Endodermal cell (in vitro differentiated cells): ENCODE measurements at regions not wholly inside any gene's neighbourhood (a gene's known extent, or its start where the extent isn't known, plus 50 kb on each side); places are given as distances from the start of the nearest gene placed in this dataset.
A peak's percentile ranks its signal among the peaks of the same experiment; 100 is the strongest.

Source experiments
- DNase-seq: peaks from one replicate; pipeline ENCODE4 v3.0.0-alpha.2; 2017
- H3K27ac ChIP-seq: 2 replicates; pipeline ENCODE4 v1.5.1; 2013; ENCODE audit warnings: mild to moderate bottlenecking, low read depth, low read length, moderate library complexity
- H3K27me3 ChIP-seq: 2 replicates; pipeline ENCODE4 v1.6.1; 2013; ENCODE audit warnings: mild to moderate bottlenecking, low read length, moderate library complexity; ENCODE audit not compliant: insufficient read depth, control insufficient read depth, poor library complexity, severe bottlenecking
- H3K36me3 ChIP-seq: 2 replicates; pipeline ENCODE4 v1.7.0; 2013; ENCODE audit warnings: mild to moderate bottlenecking, low read length, moderate library complexity; ENCODE audit not compliant: control insufficient read depth, insufficient read depth
- H3K4me1 ChIP-seq: one replicate; pipeline ENCODE4 v1.7.0; 2013; ENCODE audit warnings: low read length; ENCODE audit not compliant: control insufficient read depth, insufficient read depth
- H3K4me3 ChIP-seq: 2 replicates; pipeline ENCODE4 v1.5.1; 2013; ENCODE audit warnings: mild to moderate bottlenecking, low read length, moderate library complexity
- H3K9ac ChIP-seq: 2 replicates; pipeline ENCODE4 v1.6.1; 2013; ENCODE audit warnings: mild to moderate bottlenecking, low read length, moderate library complexity; ENCODE audit not compliant: poor library complexity, severe bottlenecking; ENCODE audit errors: extremely low read depth
- H3K9me3 ChIP-seq: 2 replicates; pipeline ENCODE4 v1.6.1; 2013; ENCODE audit warnings: mild to moderate bottlenecking, low read length, moderate library complexity; ENCODE audit not compliant: control insufficient read depth
- H3K27ac Mint-ChIP-seq: 2 replicates; pipeline ENCODE4 v1.8.0; 2020; ENCODE audit warnings: mixed read lengths
- H3K27me3 Mint-ChIP-seq: 2 replicates; pipeline ENCODE4 v1.8.0; 2021; ENCODE audit warnings: mild to moderate bottlenecking, mixed read lengths; ENCODE audit not compliant: insufficient read depth
- H3K36me3 Mint-ChIP-seq: 2 replicates; pipeline ENCODE4 v1.8.0; 2020; ENCODE audit warnings: low read depth, mixed read lengths
- H3K4me1 Mint-ChIP-seq: 2 replicates; pipeline ENCODE4 v1.8.0; 2020; ENCODE audit warnings: mixed read lengths
- H3K4me3 Mint-ChIP-seq: 2 replicates; pipeline ENCODE4 v1.8.0; 2020; ENCODE audit warnings: mild to moderate bottlenecking, moderate library complexity, mixed read lengths
- H3K9me3 Mint-ChIP-seq: 2 replicates; pipeline ENCODE4 v1.8.0; 2020; ENCODE audit warnings: mild to moderate bottlenecking, mixed read lengths
- CTCF ChIP-seq: fragments of 200-600 bp; sonication (generic); conservative IDR thresholded peaks from 2 replicates; pipeline ENCODE4 v1.5.0; 2021; ENCODE audit warnings: antibody characterized with exemption, mild to moderate bottlenecking
- WGBS, 2 experiments: methylation state at CpG; one replicate each; pipeline versions ENCODE4 v1.1.5 to v1.1.7; 2013; ENCODE audit warnings: missing lambda C conversion rate in 2 of 2, mixed read lengths in 1 of 2; ENCODE audit not compliant: insufficient coverage in 1 of 2, insufficient read length in 1 of 2; 5-methylcytosine and 5-hydroxymethylcytosine counted together

GRCh38 chr7:21317966-21318915, 109.6 kb upstream of the SP4 start:
- Mint-ChIP-seq H3K36me3 (no peaks in the 10 kb centered on the region), H3K27me3 (no peaks in the 10 kb centered on the region), H3K27ac (no peak overlapping the region), H3K9me3 (no peaks in the 10 kb centered on the region), H3K4me3 (no peak overlapping the region), H3K4me1 (no peaks in the 10 kb centered on the region)
- Histone ChIP-seq H3K4me1 (no peaks in the 10 kb centered on the region), H3K4me3 (no peak overlapping the region), H3K36me3 (no peaks in the 10 kb centered on the region), H3K9ac (no peak overlapping the region), H3K9me3 (no peaks in the 10 kb centered on the region), H3K27ac (peak overlapping the region; percentile 1), H3K27me3 (no peaks in the 10 kb centered on the region)
- DNase-seq: no peak
- 61 to 89% methylated on average over 2 to 6 of the region's 6 CpGs for WGBS, 2 experiments
- TF ChIP-seq CTCF: no peak

GRCh38 chr7:21318916-21319270, 109.0 kb upstream of the SP4 start:
- Histone ChIP-seq H3K4me3 (no peak overlapping the region), H3K4me1 (no peaks in the 10 kb centered on the region), H3K27me3 (no peaks in the 10 kb centered on the region), H3K27ac (no peak overlapping the region), H3K9ac (no peak overlapping the region), H3K9me3 (no peaks in the 10 kb centered on the region), H3K36me3 (no peaks in the 10 kb centered on the region)
- H3K4me3 Mint-ChIP-seq: no peak overlapping the region
- no peaks in the 10 kb centered on the region for H3K36me3 Mint-ChIP-seq
- TF ChIP-seq CTCF: no peak
- H3K4me1 Mint-ChIP-seq: no peaks in the 10 kb centered on the region
- no peaks in the 10 kb centered on the region for H3K27me3 Mint-ChIP-seq
- H3K27ac Mint-ChIP-seq: no peak overlapping the region
- H3K9me3 Mint-ChIP-seq: no peaks in the 10 kb centered on the region
- no peak for DNase-seq
- 100% methylated on average over 1 of the region's 1 CpG for WGBS, 2 experiments

- H3K27me3 Mint-ChIP-seq: peaks cover 1% of the 10 kb centered on the region
- no peak overlapping the region for H3K9ac ChIP-seq
- no peaks in the 10 kb centered on the region for H3K4me1 ChIP-seq
- no peaks in the 10 kb centered on the region for H3K4me1 Mint-ChIP-seq
- DNase-seq: no peak
- H3K4me3 Mint-ChIP-seq: no peak overlapping the region
- no peak for TF ChIP-seq CTCF
- H3K27ac ChIP-seq: no peak overlapping the region
- no peaks in the 10 kb centered on the region for H3K27me3 ChIP-seq
- peaks cover 5% of the 10 kb centered on the region for H3K9me3 Mint-ChIP-seq
- H3K27ac Mint-ChIP-seq: no peak overlapping the region
- H3K9me3 ChIP-seq: no peaks in the 10 kb centered on the region
- H3K36me3 Mint-ChIP-seq: no peaks in the 10 kb centered on the region
- no peaks in the 10 kb centered on the region for H3K36me3 ChIP-seq
- H3K4me3 ChIP-seq: no peak overlapping the region
Observed at GRCh38 chr7:21326241-21326640, 101.6 kb upstream of the SP4 start.
